ENCODE measurements at regions not wholly inside any gene's neighbourhood (a gene's known extent, or its start where the extent isn't known, plus 50 kb on each side); places are given as distances from the start of the nearest gene placed in this dataset.

DNA sequence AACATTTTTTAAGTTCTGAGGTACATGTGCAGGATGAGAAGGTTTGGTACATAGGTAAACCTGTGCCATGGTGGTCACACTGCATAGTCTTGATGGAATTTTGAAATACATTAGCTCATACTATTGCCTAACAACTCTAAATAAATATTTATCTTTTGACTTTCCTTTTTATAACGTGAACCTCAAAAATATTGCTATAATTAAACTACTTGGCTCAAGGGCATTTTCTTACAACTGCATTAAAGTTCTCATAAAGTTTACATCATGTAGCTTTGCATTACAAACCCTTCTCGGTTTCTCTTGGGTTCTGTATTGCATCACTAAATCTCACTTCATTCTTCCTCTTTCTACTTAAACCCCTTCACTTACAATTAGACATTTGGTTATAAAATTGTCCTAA lies 636.0 kb upstream of the PTCHD4 start:
- TF ChIP-seq, protein P1, sequence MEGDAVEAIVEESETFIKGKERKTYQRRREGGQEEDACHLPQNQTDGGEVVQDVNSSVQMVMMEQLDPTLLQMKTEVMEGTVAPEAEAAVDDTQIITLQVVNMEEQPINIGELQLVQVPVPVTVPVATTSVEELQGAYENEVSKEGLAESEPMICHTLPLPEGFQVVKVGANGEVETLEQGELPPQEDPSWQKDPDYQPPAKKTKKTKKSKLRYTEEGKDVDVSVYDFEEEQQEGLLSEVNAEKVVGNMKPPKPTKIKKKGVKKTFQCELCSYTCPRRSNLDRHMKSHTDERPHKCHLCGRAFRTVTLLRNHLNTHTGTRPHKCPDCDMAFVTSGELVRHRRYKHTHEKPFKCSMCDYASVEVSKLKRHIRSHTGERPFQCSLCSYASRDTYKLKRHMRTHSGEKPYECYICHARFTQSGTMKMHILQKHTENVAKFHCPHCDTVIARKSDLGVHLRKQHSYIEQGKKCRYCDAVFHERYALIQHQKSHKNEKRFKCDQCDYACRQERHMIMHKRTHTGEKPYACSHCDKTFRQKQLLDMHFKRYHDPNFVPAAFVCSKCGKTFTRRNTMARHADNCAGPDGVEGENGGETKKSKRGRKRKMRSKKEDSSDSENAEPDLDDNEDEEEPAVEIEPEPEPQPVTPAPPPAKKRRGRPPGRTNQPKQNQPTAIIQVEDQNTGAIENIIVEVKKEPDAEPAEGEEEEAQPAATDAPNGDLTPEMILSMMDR (conservative IDR thresholded peaks at IDR 0.05): no peak
- TF ChIP-seq ZFX (IDR thresholded peaks at IDR 0.05): no peak

All from C4-2B (cell line).